SK-N-SH treated with all-trans-retinoic acid at 6 μM for 48 hours (cell line): ENCODE measurements at regions not wholly inside any gene's neighbourhood (a gene's known extent, or its start where the extent isn't known, plus 50 kb on each side); places are given as distances from the start of the nearest gene placed in this dataset.
"Not testable (repeated sequence)": the region's sequence is repeated elsewhere in the genome, so short reads cannot be mapped to it uniquely, and the experiment has no call there.

Experiments
- ATAC-seq: fragments of 200-7000 bp; cut with Tn5 transposase; 3 replicates; pipeline ENCODE4 v1.9.1; 2020; ENCODE audit warnings: mild to moderate bottlenecking, moderate library complexity
- CREB5 ChIP-seq: fragments of 250-450 bp; sonication (Bioruptor Pico); IDR thresholded peaks from 2 replicates; pipeline ENCODE4 v1.5.1; 2020; ENCODE audit warnings: low read depth, mild to moderate bottlenecking, moderate library complexity
- CSDC2 ChIP-seq: fragments of 250-450 bp; sonication (Bioruptor Pico); IDR thresholded peaks from 2 replicates; pipeline ENCODE4 v1.5.0; 2020; ENCODE audit warnings: mild to moderate bottlenecking, moderate library complexity
- ESRRG ChIP-seq: fragments of 250-450 bp; sonication (Bioruptor Pico); IDR thresholded peaks from 2 replicates; pipeline ENCODE4 v1.6.1; 2021; ENCODE audit warnings: mild to moderate bottlenecking
- GLIS3 ChIP-seq: fragments of 250-450 bp; sonication (Bioruptor Pico); IDR thresholded peaks from 2 replicates; pipeline ENCODE4 v1.5.0; 2020; ENCODE audit warnings: mild to moderate bottlenecking, moderate library complexity
- OSR1 ChIP-seq: fragments of 250-450 bp; sonication (Bioruptor Pico); IDR thresholded peaks from 2 replicates; pipeline ENCODE4 v1.8.0; 2022; ENCODE audit warnings: moderate library complexity, mild to moderate bottlenecking, inconsistent platforms
- PATZ1 ChIP-seq: fragments of 250-450 bp; sonication (Bioruptor Pico); IDR thresholded peaks from 2 replicates; pipeline ENCODE4 v1.8.0; 2020; ENCODE audit warnings: mild to moderate bottlenecking, moderate library complexity, borderline replicate concordance
- POU6F1 ChIP-seq: fragments of 250-450 bp; sonication (Bioruptor Pico); IDR thresholded peaks from 2 replicates; pipeline ENCODE4 v1.8.0; 2021; ENCODE audit warnings: low read depth, mild to moderate bottlenecking, moderate library complexity, borderline replicate concordance
- PPARA ChIP-seq: fragments of 250-450 bp; sonication (Bioruptor Pico); IDR thresholded peaks from 2 replicates; pipeline ENCODE4 v1.5.0; 2020; ENCODE audit warnings: mild to moderate bottlenecking, borderline replicate concordance
- RARB ChIP-seq: fragments of 250-450 bp; sonication (Bioruptor Pico); IDR thresholded peaks from 2 replicates; pipeline ENCODE4 v1.8.0; 2021; ENCODE audit warnings: mild to moderate bottlenecking, moderate library complexity
- SNAI2 ChIP-seq: fragments of 250-450 bp; sonication (Bioruptor Pico); IDR thresholded peaks from 2 replicates; pipeline ENCODE4 v1.5.0; 2020; ENCODE audit warnings: mild to moderate bottlenecking, moderate library complexity
- TCF4 ChIP-seq: fragments of 250-450 bp; sonication (Bioruptor Pico); IDR thresholded peaks from 2 replicates; pipeline ENCODE4 v1.8.0; 2021; ENCODE audit warnings: mild to moderate bottlenecking, moderate library complexity, borderline replicate concordance
- ZFP3 ChIP-seq: fragments of 250-450 bp; sonication (Bioruptor Pico); IDR thresholded peaks from 2 replicates; pipeline ENCODE4 v1.5.0; 2020; ENCODE audit warnings: mild to moderate bottlenecking, moderate library complexity

- ATAC-seq: not testable (repeated sequence)
These were observed 238.1 kb downstream of the GOLGA6L6 start for GRCh38 chr15:20303248-20304171.

GRCh38 chr15:20302141-20303069, 239.2 kb downstream of the GOLGA6L6 start:
- ATAC-seq: not testable (repeated sequence)

- not testable (repeated sequence) for ATAC-seq
These were observed 240.0 kb downstream of the GOLGA6L6 start for GRCh38 chr15:20301471-20302081.

GRCh38 chr15:20301041-20301390, 240.6 kb downstream of the GOLGA6L6 start:
- not testable (repeated sequence) for ATAC-seq

GRCh38 chr15:20300351-20301040, 241.1 kb downstream of the GOLGA6L6 start:
- not testable (repeated sequence) for ATAC-seq

- not testable (repeated sequence) for ATAC-seq
These were observed 243.9 kb downstream of the GOLGA6L6 start for GRCh38 chr15:20297603-20298123.

- not testable (repeated sequence) for ATAC-seq
These were observed 245.3 kb downstream of the GOLGA6L6 start for GRCh38 chr15:20296261-20296660.

GRCh38 chr15:20295238-20295811, 246.3 kb downstream of the GOLGA6L6 start:
- no peak for ATAC-seq

More at GRCh38 chr15:20295238-20295811, 246.3 kb downstream of the GOLGA6L6 start:
- TF ChIP-seq PATZ1 (no peak), ESRRG (CRISPR knock-in tag) (no peak), CSDC2 (CRISPR knock-in tag) (no peak), POU6F1 (CRISPR knock-in tag) (no peak), CREB5 (CRISPR knock-in tag) (no peak), RARB (CRISPR knock-in tag) (no peak), ZFP3 (CRISPR knock-in tag) (no peak), OSR1 (CRISPR knock-in tag) (no peak), PPARA (CRISPR knock-in tag) (no peak), SNAI2 (CRISPR knock-in tag) (no peak), GLIS3 (CRISPR knock-in tag) (no peak), TCF4 (no peak)
